Right lobe of liver (tissue), 6 donors: ENCODE measurements at regions not wholly inside any gene's neighbourhood (a gene's known extent, or its start where the extent isn't known, plus 50 kb on each side); places are given as distances from the start of the nearest gene placed in this dataset.

Experiments
- ATAC-seq, 4 donors: fragments of 200-7000 bp; cut with Tn5 transposase; one replicate each; pipeline ENCODE4 v1.9.1; 2020; ENCODE audit warnings: mild to moderate bottlenecking in 4 of 4, moderate library complexity in 4 of 4
- DNase-seq, 3 donors: peaks; one replicate each; pipeline ENCODE4 v3.0.0-alpha.2; 2020
- H3K27ac ChIP-seq, 3 donors: fragments of 200-600 bp; one replicate each; pipeline ENCODE4 v1.8.0; 2022
- H3K27me3 ChIP-seq, 2 donors: fragments of 200-600 bp; one replicate each; pipeline ENCODE4 v1.8.0; 2022
- H3K36me3 ChIP-seq, 4 donors: fragments of 200-600 bp; sonication (generic) in 1 of 4; one replicate each; pipeline versions ENCODE4 v1.5.1 to v1.8.0; 2017 to 2022; ENCODE audit warnings: control low read depth in 1 of 4
- H3K4me1 ChIP-seq, 4 donors: fragments of 200-600 bp; sonication (generic) in 1 of 4; one replicate each; pipeline versions ENCODE4 v1.5.1 to v1.8.0; 2017 to 2022; ENCODE audit warnings: control low read depth in 1 of 4
- H3K4me3 ChIP-seq, 3 donors: fragments of 200-600 bp; one replicate each; pipeline ENCODE4 v1.8.0; 2022
- H3K9me3 ChIP-seq, 4 donors: fragments of 200-600 bp; sonication (generic) in 1 of 4; one replicate each; pipeline versions ENCODE4 v1.5.1 to v1.8.0; 2017 to 2022; ENCODE audit warnings: control low read depth in 1 of 4
- CTCF ChIP-seq, 4 donors: fragments of 200-600 bp in 3 of 4; fragments of 450-650 bp in 1 of 4; IDR thresholded peaks; one replicate each; pipeline versions ENCODE4 v1.5.1 to v1.8.0; 2016 to 2022; ENCODE audit warnings: antibody characterized with exemption in 4 of 4, mild to moderate bottlenecking in 2 of 4
- POLR2A ChIP-seq: fragments of 450-650 bp; IDR thresholded peaks from one replicate; pipeline ENCODE4 v1.6.1; 2017; ENCODE audit warnings: antibody characterized with exemption, mild to moderate bottlenecking
- WGBS: methylation state at CpG from one replicate; pipeline ENCODE4 v1.1.6; 2018; ENCODE audit warnings: low coverage, low lambda C conversion rate; ENCODE audit not compliant: insufficient coverage; ENCODE audit errors: missing lambda C conversion rate; 5-methylcytosine and 5-hydroxymethylcytosine counted together
- intact Hi-C, 2 donors: fragments of 100-400 bp; cut with DNase I; formaldehyde crosslinking; loops; one replicate each; pipeline versions ENCODE4 v1.11.2 to v1.14.1; 2022
- donor health status: DM: no; HTN: yes; CAD: no.
- donor health status: DM: no; HTN: no; CAD: no.
- donor health status: DM: no; HTN: no; CAD: no.
- donor health status: DM: no; HTN: yes; CAD: no.
- donor health status: DM: no; HTN: yes; CAD: no.

DNA sequence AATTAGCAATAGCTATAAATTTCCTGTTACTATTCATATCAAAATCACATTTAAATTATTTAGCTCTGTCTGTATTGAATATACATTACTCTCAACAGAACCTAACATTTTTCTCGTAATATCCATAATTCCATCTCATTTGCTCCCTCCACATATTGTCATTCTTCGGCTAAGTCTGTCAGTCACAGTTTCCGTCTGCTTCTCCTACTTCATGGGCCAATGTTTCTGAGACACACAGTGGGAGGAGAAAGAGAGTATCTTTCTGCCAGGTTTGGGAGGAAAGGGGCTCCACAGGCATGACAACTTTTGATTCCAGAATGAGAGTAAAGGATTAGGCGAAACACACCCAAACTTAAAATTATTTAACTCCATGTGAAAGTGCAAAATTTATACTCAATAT, 273.1 kb upstream of the SMIM21 start:
- ATAC-seq (no peak), DNase-seq (no peak)
- Histone ChIP-seq H3K4me1 (no peaks in the 10 kb centered on the region), H3K4me3 (no peak overlapping the region), H3K27me3 (no peaks in the 10 kb centered on the region), H3K9me3 (no peaks in the 10 kb centered on the region), H3K27ac (no peak overlapping the region), H3K36me3 (no peaks in the 10 kb centered on the region)
- TF ChIP-seq CTCF (IDR thresholded peaks at IDR 0.05) (no peak), POLR2A (no peak)
- 59% methylated on average over 4 of the region's 4 CpGs for WGBS
- intact Hi-C loops = no loop called here

- H3K36me3 ChIP-seq = no peaks in the 10 kb centered on the region
- intact Hi-C loops = no loop called here
- no peaks in the 10 kb centered on the region for H3K27me3 ChIP-seq
- WGBS = 55% methylated on average over 3 of the region's 7 CpGs
- ATAC-seq = no peak
- H3K9me3 ChIP-seq = no peaks in the 10 kb centered on the region
- H3K27ac ChIP-seq = no peak overlapping the region
- no peaks in the 10 kb centered on the region for H3K4me1 ChIP-seq
- TF ChIP-seq CTCF (IDR thresholded peaks at IDR 0.05) (no peak), POLR2A (no peak)
- H3K4me3 ChIP-seq = no peak overlapping the region
- DNase-seq = no peak
Measured at GRCh38 chr18:75698861-75699260, 271.4 kb upstream of the SMIM21 start.

GRCh38 chr18:75697493-75697892, 270.0 kb upstream of the SMIM21 start:
- ATAC-seq (no peak), DNase-seq (no peak)
- TF ChIP-seq CTCF (IDR thresholded peaks at IDR 0.05) (no peak), POLR2A (no peak)
- Histone ChIP-seq H3K27me3 (no peaks in the 10 kb centered on the region), H3K36me3 (no peaks in the 10 kb centered on the region), H3K27ac (no peak overlapping the region), H3K4me3 (no peak overlapping the region), H3K9me3 (no peaks in the 10 kb centered on the region), H3K4me1 (no peaks in the 10 kb centered on the region)
- WGBS = 32% methylated on average over 4 of the region's 4 CpGs
- intact Hi-C loops = no loop called here

DNA sequence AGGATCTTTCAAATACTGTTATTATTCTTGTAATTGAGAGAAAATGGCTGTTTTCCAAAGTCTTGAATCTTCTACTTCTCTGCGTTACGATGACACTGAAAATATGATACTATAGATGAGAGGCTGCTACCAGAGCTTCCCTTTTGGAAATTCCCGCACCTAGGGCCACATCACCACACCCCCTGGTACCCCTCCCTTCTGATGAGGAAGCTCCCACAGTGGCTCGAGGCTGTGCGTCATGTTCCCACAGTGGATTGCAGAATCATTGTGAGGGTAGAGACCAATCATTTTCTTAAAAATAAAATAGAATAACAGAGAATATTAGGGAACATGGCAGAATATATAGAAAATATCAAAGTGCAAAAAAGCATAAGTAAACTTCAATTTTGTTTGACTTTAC, 268.9 kb upstream of the SMIM21 start:
- Histone ChIP-seq H3K4me3 (no peak overlapping the region), H3K27ac (no peak overlapping the region), H3K4me1 (no peaks in the 10 kb centered on the region), H3K27me3 (no peaks in the 10 kb centered on the region), H3K9me3 (no peaks in the 10 kb centered on the region), H3K36me3 (no peaks in the 10 kb centered on the region)
- TF ChIP-seq CTCF (IDR thresholded peaks at IDR 0.05) (no peak), POLR2A (no peak)
- ATAC-seq (no peak), DNase-seq (no peak)
- WGBS = 47% methylated on average over 5 of the region's 5 CpGs
- intact Hi-C loops = no loop called here

GRCh38 chr18:75694292-75694691, 266.8 kb upstream of the SMIM21 start:
- Histone ChIP-seq H3K27me3 (no peaks in the 10 kb centered on the region), H3K4me1 (no peaks in the 10 kb centered on the region), H3K36me3 (no peaks in the 10 kb centered on the region), H3K4me3 (no peak overlapping the region), H3K9me3 (no peaks in the 10 kb centered on the region), H3K27ac (no peak overlapping the region)
- 80% methylated on average over 3 of the region's 5 CpGs for WGBS
- DNase-seq (no peak), ATAC-seq (no peak)
- intact Hi-C loops = no loop called here
- TF ChIP-seq POLR2A (no peak), CTCF (IDR thresholded peaks at IDR 0.05) (no peak)
